ENCODE measurements at regions not wholly inside any gene's neighbourhood (a gene's known extent, or its start where the extent isn't known, plus 50 kb on each side); places are given as distances from the start of the nearest gene placed in this dataset.

GRCh38 chr10:4003348-4003973 is 218.5 kb upstream of the KLF6 start:
- Histone ChIP-seq H3K27ac (ENCODE audit: insufficient read depth, low read depth, low read length) (no peak overlapping the region), H3K9me3 (replicated peaks; ENCODE audit: control insufficient read depth, insufficient read depth, low read length) (no peaks in the 10 kb centered on the region), H4K20me1 (replicated peaks; ENCODE audit: control insufficient read depth, extremely low read depth, insufficient read depth, low read length) (no peaks in the 10 kb centered on the region), H3K27me3 (ENCODE audit: control insufficient read depth in 2 of 2, insufficient read depth in 2 of 2, low read length in 2 of 2) (no peaks in the 10 kb centered on the region), H3K9ac (replicated peaks; ENCODE audit: extremely low read depth, insufficient read depth, low read length) (no peak overlapping the region), H3K36me3 (ENCODE audit: control insufficient read depth in 2 of 2, extremely low read depth in 1 of 2, insufficient read depth in 2 of 2, low read length in 2 of 2) (no peaks in the 10 kb centered on the region), H3K4me3 (replicated peaks in 1 of 3; ENCODE audit: insufficient read depth in 1 of 3, low read depth in 1 of 3, low read length in 3 of 3) (no peak overlapping the region), H3K9me1 (replicated peaks; ENCODE audit: control insufficient read depth, extremely low read depth, insufficient read depth, low read length) (no peaks in the 10 kb centered on the region), H3K4me1 (ENCODE audit: control insufficient read depth, extremely low read depth, insufficient read depth, low read length) (no peaks in the 10 kb centered on the region), H2AFZ (ENCODE audit: low read depth, low read length) (no peak overlapping the region), H3K79me2 (ENCODE audit: control insufficient read depth, insufficient read depth, low read length) (no peaks in the 10 kb centered on the region), H3K4me2 (ENCODE audit: insufficient read depth, low read length) (no peak overlapping the region)
- no peak for FAIRE-seq
- CTCF ChIA-PET, result interaction anchor here (1.5 kb wide), 1 partner anchor 21 kb away, joined by 3 read pairs; no protein-coding TSS in a partner anchor
- dilution Hi-C loops (cut with MboI; ENCODE audit: extremely low pct_ligation_motif_present, low sequenced_read_pairs) (no loop called here), intact Hi-C loops (cut with micrococcal nuclease) (no loop called here)
- no TSS peak for BruUV-seq (replicated peaks)
- no peak for DNase-seq (ENCODE audit: low read depth, low spot score)
- POLR2A ChIA-PET, result no interaction called here
- TF ChIP-seq MYC (IDR thresholded peaks at IDR 0.05; ENCODE audit: low read depth, low read length), result no peak

GRCh38 chr10:4001811-4002210 is 216.8 kb upstream of the KLF6 start:
- no peak for FAIRE-seq

More at GRCh38 chr10:4001811-4002210, 216.8 kb upstream of the KLF6 start:
- Histone ChIP-seq H3K36me3 (ENCODE audit: control insufficient read depth in 2 of 2, extremely low read depth in 1 of 2, insufficient read depth in 2 of 2, low read length in 2 of 2) (no peaks in the 10 kb centered on the region), H3K9me1 (replicated peaks; ENCODE audit: control insufficient read depth, extremely low read depth, insufficient read depth, low read length) (no peaks in the 10 kb centered on the region), H3K9ac (replicated peaks; ENCODE audit: extremely low read depth, insufficient read depth, low read length) (no peak overlapping the region), H3K27ac (ENCODE audit: insufficient read depth, low read depth, low read length) (no peak overlapping the region), H3K27me3 (ENCODE audit: control insufficient read depth in 2 of 2, insufficient read depth in 2 of 2, low read length in 2 of 2) (no peaks in the 10 kb centered on the region), H4K20me1 (replicated peaks; ENCODE audit: control insufficient read depth, extremely low read depth, insufficient read depth, low read length) (no peaks in the 10 kb centered on the region), H2AFZ (ENCODE audit: low read depth, low read length) (no peak overlapping the region), H3K4me3 (replicated peaks in 1 of 3; ENCODE audit: insufficient read depth in 1 of 3, low read depth in 1 of 3, low read length in 3 of 3) (no peak overlapping the region), H3K9me3 (replicated peaks; ENCODE audit: control insufficient read depth, insufficient read depth, low read length) (no peaks in the 10 kb centered on the region), H3K79me2 (ENCODE audit: control insufficient read depth, insufficient read depth, low read length) (no peaks in the 10 kb centered on the region), H3K4me2 (ENCODE audit: insufficient read depth, low read length) (no peak overlapping the region), H3K4me1 (ENCODE audit: control insufficient read depth, extremely low read depth, insufficient read depth, low read length) (no peaks in the 10 kb centered on the region)
- DNase-seq (ENCODE audit: low read depth, low spot score), result no peak
- dilution Hi-C loops (cut with MboI; ENCODE audit: extremely low pct_ligation_motif_present, low sequenced_read_pairs), result no loop called here
- intact Hi-C loops (cut with micrococcal nuclease), result no loop called here
- POLR2A ChIA-PET, result no interaction called here
- no peak for TF ChIP-seq EZH2 (IDR thresholded peaks at IDR 0.05; ENCODE audit: borderline replicate concordance, low read depth, low read length, severe bottlenecking)
- TF ChIP-seq JUN (IDR thresholded peaks at IDR 0.05; ENCODE audit: borderline replicate concordance, insufficient read depth, insufficient read length, low read depth), result no peak
- TF ChIP-seq FOS (IDR thresholded peaks at IDR 0.05; ENCODE audit: borderline replicate concordance, insufficient read depth, low read length), result no peak
- TF ChIP-seq MAX (IDR thresholded peaks at IDR 0.05; ENCODE audit: insufficient read depth, insufficient read length), result no peak
- TF ChIP-seq MYC (IDR thresholded peaks at IDR 0.05; ENCODE audit: low read depth, low read length), result no peak
- TF ChIP-seq POLR2AphosphoS5 (IDR thresholded peaks at IDR 0.05; ENCODE audit: insufficient read depth, low read depth, low read length), result no peak
- no peak for TF ChIP-seq GATA2 (IDR thresholded peaks at IDR 0.05; ENCODE audit: insufficient read depth, insufficient read length, low read depth, low read length)
- no peak for TF ChIP-seq POLR2A (IDR thresholded peaks at IDR 0.05; ENCODE audit: low read depth, low read length)
- CTCF ChIA-PET, result interaction anchor here (1.0 kb wide), 1 partner anchor 35 kb away, joined by 3 read pairs; no protein-coding TSS in a partner anchor
- no TSS peak for BruUV-seq (replicated peaks)
